ENCODE measurements at regions not wholly inside any gene's neighbourhood (a gene's known extent, or its start where the extent isn't known, plus 50 kb on each side); places are given as distances from the start of the nearest gene placed in this dataset.
A peak's percentile ranks its signal among the peaks of the same experiment; 100 is the strongest.

DNA sequence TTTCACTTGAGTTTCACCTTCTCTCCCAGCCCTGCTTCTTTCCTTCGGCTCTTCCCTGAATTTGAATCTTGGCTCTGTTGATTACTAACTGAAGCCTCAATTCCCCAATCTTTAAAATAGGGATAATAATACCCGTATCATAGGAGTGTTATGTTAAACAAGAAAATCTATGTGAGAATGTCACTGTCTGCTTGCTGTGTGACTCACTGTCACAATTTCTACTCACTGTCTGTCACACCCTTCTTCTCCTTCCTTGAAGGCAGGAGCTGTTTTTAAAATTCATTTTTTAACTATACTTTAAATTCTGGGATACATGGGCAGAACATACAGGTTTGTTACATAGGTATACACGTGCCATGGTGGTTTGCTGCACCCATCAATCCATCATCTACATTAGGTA is 141.6 kb upstream of the CXCR4 start:
- DNase-seq = no peak

DNA sequence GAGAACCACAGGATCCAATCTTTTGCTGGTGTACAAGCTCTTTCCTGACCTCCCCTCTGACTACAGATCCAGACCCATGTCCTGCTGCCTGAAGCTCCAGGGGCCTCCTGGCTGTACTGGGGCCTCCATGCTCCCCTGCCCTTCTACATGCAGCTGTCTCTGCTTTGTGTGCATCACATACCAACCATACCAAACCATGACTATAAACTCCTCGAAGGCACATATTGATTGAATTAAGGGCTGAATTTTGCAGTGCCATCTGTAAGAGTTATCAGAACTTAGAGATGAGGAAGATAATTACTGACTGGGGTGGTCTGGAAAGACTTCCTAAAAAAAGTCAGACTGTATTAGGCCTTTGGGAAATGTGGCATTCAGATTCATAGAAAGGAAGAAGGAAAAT is 139.9 kb upstream of the CXCR4 start:
- no peak for DNase-seq

DNA sequence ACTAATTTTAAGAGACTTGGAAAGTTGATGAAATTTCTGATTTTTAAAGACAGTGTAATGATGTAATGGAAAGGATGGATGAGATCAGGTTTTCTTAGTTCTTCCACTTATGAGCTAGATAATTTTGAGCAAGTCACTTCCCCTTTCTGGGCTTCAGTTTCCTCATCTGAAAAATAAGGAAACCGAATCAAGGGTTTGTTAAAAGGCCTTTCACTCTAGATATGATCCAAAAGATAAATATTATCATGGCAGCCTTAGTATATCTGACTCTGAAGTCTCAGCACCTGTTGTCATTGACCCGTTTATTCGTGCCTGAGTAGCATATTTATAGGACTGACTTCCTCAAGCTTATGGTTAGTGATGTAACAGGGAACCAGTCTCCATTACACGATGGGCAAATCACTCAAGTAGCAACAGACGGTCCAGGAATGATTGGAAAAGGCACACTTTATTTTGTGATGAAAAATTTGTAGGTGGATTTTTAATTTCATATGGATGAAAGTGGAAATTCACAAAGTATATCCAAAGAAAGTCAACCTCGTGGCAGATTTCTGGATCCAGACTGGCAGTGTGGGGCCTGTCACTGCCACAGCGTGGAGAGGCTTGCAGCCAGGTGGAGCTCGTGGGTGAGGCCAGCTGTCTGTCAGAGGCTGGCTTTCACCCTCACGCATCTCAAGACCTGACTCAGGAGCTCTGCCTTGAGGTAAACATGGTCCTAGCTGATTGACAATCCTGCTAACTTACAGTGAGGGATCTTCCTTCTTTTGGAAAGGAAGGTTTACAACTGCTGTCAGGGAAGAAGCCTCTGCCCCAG is 137.9 kb upstream of the CXCR4 start:
- no peak for DNase-seq

DNA sequence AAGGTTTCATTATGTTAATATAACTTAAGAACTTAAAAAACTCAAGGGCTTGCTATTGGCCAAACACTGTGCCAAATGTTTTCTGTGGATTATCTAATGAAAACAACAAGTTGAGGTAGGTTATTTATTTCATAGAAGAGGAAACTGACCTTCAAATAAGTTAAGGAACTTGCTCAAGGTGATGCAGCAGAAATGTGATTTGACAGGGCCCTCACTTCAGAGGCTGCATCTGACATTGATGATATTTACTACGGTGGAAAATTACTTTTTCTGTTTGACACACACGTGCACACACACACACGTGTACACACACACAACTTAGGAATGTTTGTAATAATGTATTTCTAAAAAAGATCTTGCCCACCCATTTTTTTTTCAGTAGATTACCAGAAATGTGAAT is 137.2 kb upstream of the CXCR4 start:
- no peak for DNase-seq

DNA sequence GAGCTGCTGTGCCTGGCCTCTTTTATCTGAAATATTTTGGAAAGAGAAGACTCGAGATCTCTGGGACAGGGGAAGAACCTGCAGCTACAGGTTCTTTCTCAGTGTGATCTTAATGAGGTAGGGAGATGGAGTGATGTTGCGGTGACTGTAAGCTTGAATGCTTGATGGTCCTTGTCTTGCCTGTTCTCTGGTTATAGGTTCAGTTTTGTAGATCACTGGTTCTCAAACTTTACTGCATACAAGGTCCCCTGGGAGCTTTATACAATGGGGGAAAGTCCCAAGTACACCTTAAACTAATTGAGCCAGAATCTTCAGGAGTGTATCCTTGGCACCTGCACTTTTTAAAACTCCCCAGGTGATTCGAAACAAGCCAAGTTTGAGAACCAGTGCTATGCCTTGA is 136.7 kb upstream of the CXCR4 start:
- DNase-seq = no peak

DNA sequence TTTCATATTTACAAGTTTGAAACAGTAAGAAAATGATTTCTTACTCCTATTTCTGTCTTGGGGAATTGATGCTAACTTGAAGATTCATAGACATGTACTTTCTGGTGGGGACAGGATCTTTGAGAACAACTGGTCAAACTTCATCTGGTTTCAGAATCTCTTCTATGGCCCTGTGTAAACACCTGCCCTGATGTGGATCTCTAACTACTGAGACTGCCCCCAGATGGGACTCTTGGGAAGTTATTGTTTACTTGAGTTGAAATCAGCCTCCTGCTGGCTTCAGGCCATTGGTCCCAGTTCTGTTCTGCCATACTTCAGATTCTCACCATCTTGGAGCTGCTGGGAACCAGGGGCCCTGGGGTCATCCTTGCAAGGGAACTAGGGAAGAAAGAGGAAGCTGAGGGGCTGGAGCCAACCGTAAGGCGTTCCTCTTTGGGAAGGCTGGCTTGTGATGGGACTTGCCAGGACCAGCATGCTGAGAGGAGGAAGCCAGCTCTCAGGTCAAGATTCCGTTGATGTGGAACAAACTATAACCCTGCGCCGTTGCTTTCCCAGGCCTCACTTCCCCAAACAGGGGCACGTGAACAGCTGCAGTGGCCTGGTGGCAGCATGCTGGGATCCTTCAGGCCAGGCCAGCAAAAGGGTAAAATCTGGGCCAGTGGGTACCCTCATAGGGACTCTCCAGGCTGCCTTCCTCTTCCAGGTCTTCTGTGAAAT is 135.5 kb upstream of the CXCR4 start:
- DNase-seq = no peak

DNA sequence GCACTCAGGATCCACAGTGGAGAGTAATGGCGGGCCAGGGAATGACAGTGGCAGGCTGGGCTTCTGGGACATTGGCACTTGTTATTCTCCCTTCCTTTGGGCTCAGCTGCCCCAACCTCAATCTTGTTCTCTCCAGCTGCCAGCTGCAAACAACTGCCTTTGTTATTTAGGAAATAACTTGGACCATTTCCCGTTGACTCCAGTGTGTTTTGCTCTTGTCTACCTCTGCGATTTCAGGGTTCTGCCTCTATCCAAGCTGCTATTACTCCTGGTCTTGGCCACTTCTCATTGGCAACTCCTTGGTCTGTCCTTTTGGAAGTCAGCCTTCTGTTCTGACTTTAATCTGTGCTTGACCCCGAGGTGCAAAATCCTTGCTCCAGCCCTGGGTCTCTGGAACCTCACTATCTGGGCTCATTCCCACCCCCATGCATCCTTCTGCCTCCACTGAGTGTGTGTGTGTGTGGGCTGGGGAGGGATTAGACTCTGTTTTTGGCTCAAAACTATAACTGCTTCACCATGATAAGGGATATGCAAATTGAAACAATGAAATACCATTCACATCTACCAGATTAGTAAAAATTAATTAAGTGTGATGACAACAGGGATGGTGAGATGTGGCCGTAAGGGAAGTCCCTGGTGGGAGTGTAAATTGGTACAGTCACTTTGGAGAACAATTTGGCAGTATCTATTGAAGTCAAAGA is 134.1 kb upstream of the CXCR4 start:
- no peak for DNase-seq

DNA sequence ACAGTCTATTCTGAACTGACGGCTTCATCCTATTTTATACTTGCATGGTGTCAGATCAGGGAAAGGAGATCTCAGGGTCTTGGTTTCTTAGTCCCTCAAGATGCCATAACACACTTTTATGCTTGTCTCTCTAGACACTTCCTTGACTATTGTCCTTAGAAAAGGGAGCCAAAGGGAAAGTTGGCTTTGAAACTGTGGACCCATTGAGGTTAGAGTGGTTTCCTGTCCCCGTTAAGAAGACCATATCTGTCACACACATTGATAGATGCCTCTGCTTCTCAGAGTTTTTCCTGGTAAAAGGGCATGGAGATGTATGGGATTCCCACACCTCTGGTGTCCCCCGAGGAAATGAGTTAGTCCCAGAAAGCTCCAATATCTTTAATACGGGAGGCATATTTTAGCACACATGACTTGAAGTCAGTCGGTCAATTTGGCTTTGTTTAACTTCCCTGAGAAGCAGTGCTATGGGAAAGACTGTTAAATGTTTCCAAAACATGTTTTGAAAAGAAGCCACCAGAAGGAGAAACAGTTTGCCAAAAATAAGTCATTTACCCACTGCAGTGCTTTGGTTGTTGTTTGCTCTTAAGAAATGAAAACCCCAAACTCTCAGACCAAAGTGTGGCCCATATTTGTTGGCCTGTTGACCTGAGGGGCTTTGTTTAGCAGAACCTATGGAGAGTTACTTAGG is 133.4 kb upstream of the CXCR4 start:
- DNase-seq = no peak

DNA sequence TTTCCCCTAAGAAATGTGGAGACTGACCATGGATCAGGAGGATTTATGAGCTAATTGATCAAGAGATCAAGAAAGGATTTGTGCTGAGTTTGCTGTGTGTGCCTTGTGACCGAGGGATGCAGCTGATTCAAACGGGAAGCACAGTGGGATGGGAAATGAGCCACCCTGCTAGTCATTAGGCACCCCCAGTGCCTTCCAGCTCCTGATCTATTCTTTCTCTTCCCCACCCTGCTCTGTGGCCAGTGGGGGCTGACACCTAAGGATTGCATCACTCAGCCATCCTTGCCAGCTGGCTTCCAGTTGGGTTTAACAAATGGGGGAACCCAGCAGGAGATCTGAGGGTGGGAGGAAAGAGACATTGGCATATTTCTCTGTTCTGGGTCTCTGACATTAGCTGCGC is 132.2 kb upstream of the CXCR4 start:
- DNase-seq = no peak

DNA sequence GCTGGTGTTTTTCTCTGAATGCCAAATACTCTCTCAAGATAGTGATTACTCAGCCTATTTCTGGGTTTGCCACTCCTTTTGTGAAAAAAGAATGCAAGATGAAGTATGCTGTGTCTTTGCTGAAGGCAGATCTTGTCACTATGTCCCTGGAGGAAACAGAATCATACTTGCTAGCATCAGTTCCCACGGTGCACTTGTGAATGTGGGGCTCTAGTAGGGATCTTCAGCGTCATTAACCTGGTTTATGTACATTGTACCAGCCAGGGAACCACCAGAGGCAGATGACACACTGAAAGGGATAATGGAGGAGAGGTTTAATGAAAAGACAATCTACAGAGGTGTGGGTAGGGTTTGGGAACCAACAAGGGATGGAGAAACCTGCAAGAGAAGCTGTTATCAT is 131.0 kb upstream of the CXCR4 start:
- no peak for DNase-seq

DNA sequence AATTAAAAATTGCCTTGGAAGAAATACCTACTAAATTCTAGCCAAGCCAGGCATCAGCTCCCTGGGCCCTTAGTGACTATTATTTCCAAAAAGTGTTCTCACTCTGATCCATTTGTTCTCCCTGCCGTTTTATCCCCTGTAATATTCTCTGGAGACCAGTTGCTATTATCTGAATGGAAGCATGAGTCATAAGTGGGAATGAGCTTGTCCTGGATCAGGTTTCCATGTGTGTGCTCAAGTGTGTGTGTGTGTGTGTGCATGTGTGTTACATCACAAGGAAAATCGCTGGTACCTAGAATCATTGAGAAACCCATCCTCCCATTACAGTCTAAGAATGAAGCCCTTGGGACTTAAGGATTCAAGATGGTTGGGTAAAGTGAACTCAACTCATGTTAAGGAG is 130.3 kb upstream of the CXCR4 start:
- DNase-seq = no peak

DNA sequence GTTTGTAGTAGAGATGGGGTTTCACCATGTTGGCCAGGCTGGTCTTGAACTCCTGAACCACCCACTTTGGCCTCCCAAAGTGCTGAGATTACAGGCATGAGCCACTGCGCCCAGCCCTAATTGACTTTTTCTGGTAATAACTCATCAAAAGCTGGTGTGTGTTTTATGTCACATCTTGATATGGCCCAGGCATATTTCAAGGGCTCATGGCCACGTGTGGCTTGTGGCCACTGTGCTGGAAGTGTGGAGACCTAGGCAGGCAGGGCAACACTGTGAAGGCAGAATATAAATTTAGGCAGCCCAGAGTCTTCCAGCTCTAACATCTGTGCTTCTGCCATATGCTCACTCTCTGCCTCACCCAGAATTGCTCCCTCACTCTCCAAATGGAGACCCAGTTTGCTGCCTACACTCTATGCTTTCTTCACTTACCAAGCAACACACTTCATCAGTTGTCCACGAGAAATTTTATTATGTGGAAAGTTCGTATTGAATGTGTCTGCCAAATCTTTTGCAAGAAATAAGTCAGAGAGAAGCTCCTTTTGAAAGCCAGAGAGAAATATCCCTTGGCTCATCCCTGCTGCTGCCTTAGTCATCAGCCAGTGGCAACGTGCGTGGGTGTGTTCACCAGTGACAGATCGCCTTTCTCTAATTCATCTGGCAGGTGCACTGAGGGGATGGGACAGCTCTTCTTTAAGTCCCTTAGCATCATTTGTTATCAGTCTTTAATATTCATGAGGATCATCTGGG is 129.4 kb upstream of the CXCR4 start:
- DNase-seq = peak; percentile 34

DNA sequence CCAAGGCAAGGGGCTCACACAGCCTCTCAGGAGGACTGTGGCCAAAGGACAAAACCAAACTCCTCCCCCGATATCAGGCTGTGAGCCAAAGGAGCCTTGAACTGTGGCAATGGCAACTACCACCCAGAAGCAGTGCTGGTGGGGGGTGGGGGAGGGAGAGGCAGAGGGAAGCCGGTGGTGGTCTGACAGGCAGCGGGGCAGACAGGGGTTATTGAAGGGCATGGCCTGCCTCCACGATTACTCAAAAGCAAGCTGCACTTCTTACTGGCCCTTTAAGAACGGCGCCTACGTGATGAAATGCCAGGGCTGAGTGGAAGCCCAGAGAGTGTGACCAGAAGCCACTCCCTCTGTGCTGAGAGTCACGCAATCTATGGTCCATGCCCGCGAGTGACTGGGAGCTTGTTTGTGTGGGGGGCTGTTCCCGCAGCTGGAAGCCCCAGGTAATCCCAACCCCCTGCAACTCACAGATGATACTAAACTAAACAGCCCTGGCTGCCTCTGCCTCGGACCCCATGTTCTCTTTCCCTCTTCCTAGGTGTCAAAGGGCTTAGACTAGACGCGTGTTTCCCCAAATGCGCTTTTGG is 128.2 kb upstream of the CXCR4 start:
- DNase-seq = no peak

DNA sequence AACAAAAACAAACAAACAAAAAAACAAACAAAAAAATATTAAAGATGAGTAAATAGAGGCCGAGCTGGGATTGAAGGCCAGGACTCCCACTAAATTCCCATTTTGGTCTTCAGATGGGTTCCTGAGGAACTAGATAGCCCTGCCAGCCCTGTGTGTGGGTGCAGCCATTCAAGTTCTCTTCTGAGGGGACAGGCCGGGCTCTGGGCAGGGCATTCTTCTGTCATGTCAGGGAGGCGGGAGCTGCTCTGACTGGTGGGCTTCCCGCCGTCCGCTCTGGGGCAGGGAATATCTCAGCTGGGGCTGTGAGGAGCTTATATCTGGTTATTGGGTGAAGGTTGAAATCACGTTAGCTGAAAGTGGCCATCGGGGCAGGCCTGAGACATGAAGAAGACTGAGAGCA is 127.3 kb upstream of the CXCR4 start:
- no peak for DNase-seq

DNA sequence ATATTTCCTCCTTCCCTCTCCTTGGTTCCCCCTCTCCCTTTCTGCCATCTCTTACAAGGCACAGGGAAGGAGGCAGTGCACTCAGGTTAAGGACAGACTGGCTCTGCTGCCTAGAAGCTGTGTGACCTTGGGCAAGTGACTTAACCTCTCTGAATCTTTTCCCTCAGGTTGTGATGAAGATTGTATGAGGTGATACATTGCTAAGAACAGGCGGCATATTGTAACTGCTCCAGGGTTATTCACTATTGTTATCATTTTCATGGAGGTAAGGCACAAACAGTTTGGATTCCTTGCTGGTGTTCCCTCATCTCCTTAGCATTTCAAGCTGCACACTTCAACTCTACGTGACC is 126.6 kb upstream of the CXCR4 start:
- no peak for DNase-seq

DNA sequence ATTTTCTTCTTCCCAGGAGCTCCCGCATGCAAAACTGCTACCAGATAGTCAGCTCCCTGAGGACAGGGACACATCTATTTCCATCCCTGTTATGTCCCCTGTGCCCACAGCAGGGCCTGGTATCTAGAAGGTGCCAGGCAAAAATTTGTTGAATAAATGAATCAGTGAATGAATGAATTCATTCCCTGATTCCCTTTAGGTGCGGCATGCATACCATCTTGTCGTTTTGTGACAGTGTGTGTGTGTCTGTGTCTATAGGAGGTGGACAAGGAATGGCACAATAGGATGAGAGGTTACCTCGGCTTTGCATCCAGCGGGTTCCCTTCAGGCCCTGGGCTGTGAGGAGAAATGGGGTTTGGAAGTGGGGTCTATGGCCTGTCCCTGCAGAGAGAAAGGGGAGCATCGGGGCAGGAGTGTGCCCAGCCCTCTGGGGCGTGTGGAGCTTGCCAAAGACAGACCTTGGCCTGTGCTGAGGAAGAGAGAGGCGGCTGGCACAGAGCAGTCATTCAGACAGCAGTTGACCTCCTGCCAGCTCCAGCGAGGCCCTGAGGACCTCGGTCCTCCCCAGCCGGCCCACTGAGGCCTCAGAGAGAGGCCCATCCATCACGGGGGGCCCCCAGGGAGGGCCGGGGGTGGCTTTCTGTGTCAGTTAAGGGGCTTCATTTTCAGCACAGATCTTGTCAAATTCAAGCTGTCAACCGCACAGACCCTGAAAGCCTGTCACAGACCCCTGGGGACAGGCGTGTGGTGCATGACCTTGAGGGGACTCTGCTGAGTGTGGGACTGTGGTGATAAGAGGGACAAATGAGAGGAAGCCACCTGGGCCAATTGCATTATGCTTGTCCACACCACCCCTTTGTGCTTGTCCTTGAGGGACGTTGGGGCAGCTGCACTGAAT is 125.9 kb upstream of the CXCR4 start:
- no peak for DNase-seq

DNA sequence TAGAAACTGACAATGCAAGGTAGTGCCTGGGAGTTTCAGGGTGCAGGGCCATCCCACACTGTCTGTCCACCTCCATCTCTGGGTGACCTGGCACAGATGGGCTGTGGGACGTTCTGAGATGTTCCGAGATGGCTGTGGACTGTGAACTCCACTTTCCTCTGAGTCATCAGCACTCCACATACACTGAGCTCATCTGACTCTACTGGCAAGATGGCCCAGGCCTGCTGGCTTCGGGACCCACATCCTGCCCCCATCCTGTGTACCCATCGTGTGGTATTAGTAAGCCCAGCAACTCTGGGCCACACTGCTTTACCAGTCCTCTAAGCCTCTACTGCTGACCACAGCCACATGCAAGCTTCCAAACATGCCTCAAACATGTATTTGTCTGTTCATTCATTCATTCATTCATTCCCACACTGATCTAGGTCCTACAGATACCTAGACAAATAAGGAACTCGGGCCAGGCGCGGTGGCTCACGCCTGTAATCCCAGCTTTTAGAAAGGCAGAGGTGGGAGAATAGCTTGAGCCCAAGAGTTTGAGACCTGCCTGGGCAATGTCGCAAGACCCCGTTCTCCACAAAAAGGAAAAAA is 124.8 kb upstream of the CXCR4 start:
- peak; percentile 49 for DNase-seq

DNA sequence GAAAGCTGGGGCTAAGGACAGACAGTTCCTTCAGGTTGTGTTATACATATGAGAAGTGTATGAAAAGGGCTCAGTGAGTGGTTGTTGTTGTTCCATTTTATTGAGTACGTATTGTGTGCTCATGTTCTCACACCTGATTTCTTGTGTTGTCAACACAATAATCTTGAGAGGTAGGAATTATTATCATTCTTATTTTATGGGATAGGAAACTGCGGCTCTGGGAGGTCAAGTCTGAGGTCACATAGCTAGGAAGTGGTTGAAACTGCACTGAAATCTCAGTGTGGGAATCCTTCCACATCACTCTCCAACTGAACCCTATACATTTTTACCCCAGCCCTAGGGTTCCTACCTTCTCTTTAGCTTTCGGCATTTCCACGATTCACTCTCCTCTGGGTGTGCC is 124.2 kb upstream of the CXCR4 start:
- DNase-seq = no peak

DNA sequence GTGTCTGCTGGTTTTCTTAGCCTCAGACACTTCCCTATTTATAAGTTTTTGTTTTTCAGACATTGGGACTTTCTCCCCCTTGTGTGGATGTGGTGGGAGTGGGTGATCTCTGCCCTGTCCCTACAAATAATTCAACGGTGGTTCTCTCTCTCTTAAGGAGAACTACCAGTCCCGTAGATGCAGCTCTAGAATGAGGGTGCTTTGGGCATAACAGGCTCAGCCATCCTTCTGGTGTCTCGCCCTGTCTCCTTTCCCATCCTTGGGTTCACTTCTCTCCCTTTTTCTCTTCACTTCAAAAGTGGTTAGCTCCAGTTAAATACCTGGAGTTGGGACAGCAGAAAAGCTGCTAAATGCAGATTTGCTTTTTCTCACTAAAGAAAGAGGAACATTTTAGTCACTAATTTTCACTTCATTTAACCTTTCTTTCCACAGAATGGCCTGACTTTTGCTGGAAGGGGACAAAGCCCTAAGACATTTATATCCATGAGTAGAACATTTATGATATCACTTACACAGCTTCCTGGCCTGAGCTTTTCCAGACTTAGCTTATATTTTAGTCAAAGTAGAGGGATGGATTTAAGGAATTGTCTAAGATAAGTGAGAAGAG is 121.2 kb upstream of the CXCR4 start:
- no peak for DNase-seq

DNA sequence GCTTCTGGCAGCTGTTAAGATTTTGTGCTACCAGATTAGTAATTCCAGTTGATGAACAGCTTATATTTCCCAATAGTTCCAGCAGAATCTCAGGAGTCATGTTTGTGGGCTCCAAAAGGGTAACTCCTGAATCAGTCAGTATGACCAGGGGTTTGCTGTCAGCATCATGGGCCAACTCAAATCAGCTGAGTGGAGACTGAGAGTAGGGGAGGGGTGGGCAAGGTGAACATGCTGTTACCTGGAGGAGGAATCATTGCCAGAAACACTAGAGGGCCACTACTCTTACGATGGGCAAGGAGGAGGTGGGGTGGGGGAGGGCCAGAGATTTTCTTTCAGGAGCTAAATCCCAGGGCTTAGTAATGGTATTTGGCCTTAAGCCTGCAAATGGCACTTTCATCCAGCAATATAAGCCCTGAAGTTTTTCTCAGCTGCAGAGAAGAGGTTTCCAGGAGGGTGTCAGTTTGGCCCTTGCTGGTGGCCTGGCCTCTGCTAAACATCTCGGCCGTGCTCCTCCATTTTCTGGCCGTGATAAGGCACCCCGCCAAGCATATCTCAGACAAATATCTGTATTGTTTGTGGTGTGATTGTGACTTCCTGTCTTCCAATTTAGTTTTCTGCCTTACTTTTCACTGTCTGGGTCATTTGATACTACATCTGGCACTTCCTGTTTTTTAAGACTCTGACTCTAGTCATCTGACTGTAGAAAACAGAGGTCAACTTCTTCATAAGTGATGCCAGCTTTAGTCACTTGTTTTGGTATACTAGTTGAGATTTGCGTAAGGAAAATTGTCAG is 120.5 kb upstream of the CXCR4 start:
- DNase-seq = peak; percentile 42
